Tibial artery (tissue), 4 donors: ENCODE measurements at regions not wholly inside any gene's neighbourhood (a gene's known extent, or its start where the extent isn't known, plus 50 kb on each side); places are given as distances from the start of the nearest gene placed in this dataset.
"Not testable (repeated sequence)": the region's sequence is repeated elsewhere in the genome, so short reads cannot be mapped to it uniquely, and the experiment has no call there.

ENCODE experiments used
- DNase-seq, 2 donors: peaks; one replicate each; pipeline ENCODE4 v3.0.0-alpha.2; 2019
- H3K27ac ChIP-seq, 2 donors: fragments of 200-600 bp; sonication (generic) in 1 of 2; 1 replicate in 1 of 2; 2 replicates in 1 of 2; pipeline ENCODE4 v1.5.1; 2018 to 2019; ENCODE audit warnings: mild to moderate bottlenecking in 1 of 2
- H3K27me3 ChIP-seq, 2 donors: fragments of 200-600 bp; sonication (generic) in 1 of 2; one replicate each; pipeline versions ENCODE4 v1.5.1 to v1.6.0; 2016 to 2019
- H3K36me3 ChIP-seq, 3 donors: fragments of 200-600 bp; sonication (generic) in 2 of 3; one replicate each; pipeline ENCODE4 v1.5.1; 2016 to 2019; ENCODE audit warnings: mild to moderate bottlenecking in 2 of 3
- H3K4me1 ChIP-seq, 4 donors: fragments of 200-600 bp; sonication (generic) in 2 of 4; 1 replicate in 3 of 4; 2 replicates in 1 of 4; pipeline ENCODE4 v1.5.1; 2016 to 2019
- H3K4me3 ChIP-seq, 2 donors: fragments of 200-600 bp; sonication (generic) in 1 of 2; 1 replicate in 1 of 2; 2 replicates in 1 of 2; pipeline ENCODE4 v1.5.1; 2018 to 2019; ENCODE audit warnings: mild to moderate bottlenecking in 2 of 2
- H3K9me3 ChIP-seq, 3 donors: fragments of 200-600 bp; sonication (generic) in 1 of 3; one replicate each; pipeline ENCODE4 v1.5.1; 2016 to 2019
- CTCF ChIP-seq, 2 experiments: fragments of 200-600 bp in 1 of 2; fragments of 450-650 bp in 1 of 2; IDR thresholded peaks; one replicate each; pipeline ENCODE4 v1.5.1; 2017 to 2019; ENCODE audit warnings: antibody characterized with exemption in 2 of 2, mild to moderate bottlenecking in 1 of 2, moderate library complexity in 1 of 2
- intact Hi-C: fragments of 100-400 bp; cut with DNase I; formaldehyde crosslinking; loops from one replicate; pipeline ENCODE4 v1.15.0; 2023; ENCODE audit warnings: low total_unique reads

DNA sequence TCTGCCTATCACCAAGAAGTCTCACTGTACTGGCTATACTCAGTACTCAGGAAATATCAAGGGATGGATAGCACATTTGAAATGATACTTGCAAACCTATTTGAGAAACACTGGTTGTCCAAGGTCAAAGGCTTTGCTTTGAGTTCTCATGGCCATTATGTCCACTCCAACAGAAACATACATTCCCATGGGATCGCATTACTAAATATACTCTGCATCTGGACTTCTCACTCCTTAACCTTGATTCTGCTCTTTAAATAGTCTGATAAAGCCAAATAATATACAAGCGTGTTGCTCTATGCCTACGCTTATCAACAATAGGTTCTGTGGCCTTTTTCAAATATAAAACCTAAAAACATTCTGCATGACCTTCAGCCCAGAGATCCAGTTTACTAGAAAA, 1054.8 kb downstream of the MRPL39 start:
- peaks cover 0 to 7% (median 0%) of the 10 kb centered on the region in 3 donors for H3K9me3 ChIP-seq
- no peaks in the 10 kb centered on the region for H3K27me3 ChIP-seq
- H3K36me3 ChIP-seq = no peaks in the 10 kb centered on the region
- no peak overlapping the region for H3K27ac ChIP-seq
- H3K4me3 ChIP-seq = no peak overlapping the region
- no peaks in the 10 kb centered on the region for H3K4me1 ChIP-seq
- intact Hi-C loops = no loop called here
- TF ChIP-seq CTCF (IDR thresholded peaks at IDR 0.05) = no peak
- no peak for DNase-seq

GRCh38 chr21:24545807-24546361, 1061.4 kb downstream of the MRPL39 start:
- Histone ChIP-seq H3K36me3 (no peaks in the 10 kb centered on the region), H3K27me3 (no peaks in the 10 kb centered on the region), H3K9me3 (no peaks in the 10 kb centered on the region), H3K4me1 (no peaks in the 10 kb centered on the region), H3K4me3 (no peak overlapping the region), H3K27ac (no peak overlapping the region)
- intact Hi-C loops = no loop called here
- no peak for TF ChIP-seq CTCF (IDR thresholded peaks at IDR 0.05)
- DNase-seq = no peak

DNA sequence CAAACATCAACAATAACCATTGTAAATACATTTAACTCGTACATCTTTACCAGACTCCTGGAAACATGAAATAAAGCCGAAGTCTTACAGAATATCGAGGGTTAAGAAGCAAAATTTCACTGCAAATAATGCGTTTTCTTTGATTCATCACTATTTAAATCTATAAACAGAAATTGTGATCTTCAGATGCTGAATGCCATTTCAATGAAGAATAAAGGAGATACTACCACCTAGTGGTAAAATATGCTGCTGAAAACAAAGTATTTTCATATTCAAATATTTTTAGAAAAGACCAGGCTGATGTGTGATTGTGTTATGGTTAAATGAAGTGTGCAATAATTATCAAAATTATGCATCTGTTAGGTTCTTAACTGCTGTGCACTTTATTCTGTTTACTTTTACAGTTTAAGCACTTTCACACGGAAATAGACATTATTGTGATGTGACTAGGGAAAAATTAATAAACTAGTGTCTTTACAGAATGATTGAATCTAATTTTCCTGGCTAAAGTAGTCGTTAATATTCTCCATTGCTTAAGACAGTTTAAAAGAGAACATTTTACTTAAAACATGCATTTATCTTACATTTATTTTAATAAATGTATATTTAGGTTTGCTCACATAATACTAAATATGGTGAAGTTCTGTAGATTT, 1093.1 kb downstream of the MRPL39 start:
- no peaks in the 10 kb centered on the region for H3K36me3 ChIP-seq
- no peak for DNase-seq
- peak in 1 of 2 experiments; percentile 33 for TF ChIP-seq CTCF (IDR thresholded peaks at IDR 0.05)
- intact Hi-C loops = no loop called here
- no peaks in the 10 kb centered on the region for H3K4me1 ChIP-seq
- no peaks in the 10 kb centered on the region for H3K27me3 ChIP-seq
- no peak overlapping the region for H3K27ac ChIP-seq
- no peak overlapping the region for H3K4me3 ChIP-seq
- no peaks in the 10 kb centered on the region for H3K9me3 ChIP-seq

GRCh38 chr21:24509131-24509530, 1098.2 kb downstream of the MRPL39 start:
- Histone ChIP-seq H3K36me3 (no peaks in the 10 kb centered on the region), H3K27ac (no peak overlapping the region), H3K27me3 (no peaks in the 10 kb centered on the region), H3K4me3 (no peak overlapping the region), H3K4me1 (no peaks in the 10 kb centered on the region), H3K9me3 (no peaks in the 10 kb centered on the region)
- DNase-seq = no peak
- TF ChIP-seq CTCF (IDR thresholded peaks at IDR 0.05) = no peak
- intact Hi-C loops = no loop called here

DNA sequence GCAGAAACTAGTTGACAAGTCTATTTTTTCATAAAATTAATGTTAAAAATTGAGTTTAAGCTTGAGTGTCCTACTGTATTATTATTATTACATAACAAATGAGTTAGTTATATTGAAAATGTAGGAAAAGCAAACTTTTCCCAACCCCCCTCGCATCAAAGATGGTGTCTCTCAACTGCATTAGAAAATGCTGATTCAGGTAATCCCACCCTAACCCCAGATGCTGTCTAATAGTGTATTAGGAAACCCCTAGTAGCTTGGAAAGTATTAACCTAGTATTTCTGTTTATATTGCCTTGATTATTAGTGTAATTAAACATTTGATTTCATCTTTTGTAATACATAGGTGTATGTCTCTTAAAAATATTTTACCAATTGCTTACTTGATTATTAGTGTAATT, 1120.3 kb downstream of the MRPL39 start:
- Histone ChIP-seq H3K27ac (no peak overlapping the region), H3K9me3 (no peaks in the 10 kb centered on the region), H3K36me3 (no peaks in the 10 kb centered on the region), H3K27me3 (no peaks in the 10 kb centered on the region), H3K4me3 (no peak overlapping the region), H3K4me1 (no peaks in the 10 kb centered on the region)
- no peak for TF ChIP-seq CTCF (IDR thresholded peaks at IDR 0.05)
- DNase-seq = no peak
- intact Hi-C loops = no loop called here

- H3K27ac ChIP-seq, H3K36me3 ChIP-seq, H3K9me3 ChIP-seq, H3K27me3 ChIP-seq, intact Hi-C loops, DNase-seq, H3K4me1 ChIP-seq, H3K4me3 ChIP-seq: not testable (repeated sequence)
Measured at GRCh38 chr21:24483361-24483760, 1123.9 kb downstream of the MRPL39 start.
